ENCODE measurements at regions not wholly inside any gene's neighbourhood (a gene's known extent, or its start where the extent isn't known, plus 50 kb on each side); places are given as distances from the start of the nearest gene placed in this dataset.
A peak's percentile ranks its signal among the peaks of the same experiment; 100 is the strongest.

DNA sequence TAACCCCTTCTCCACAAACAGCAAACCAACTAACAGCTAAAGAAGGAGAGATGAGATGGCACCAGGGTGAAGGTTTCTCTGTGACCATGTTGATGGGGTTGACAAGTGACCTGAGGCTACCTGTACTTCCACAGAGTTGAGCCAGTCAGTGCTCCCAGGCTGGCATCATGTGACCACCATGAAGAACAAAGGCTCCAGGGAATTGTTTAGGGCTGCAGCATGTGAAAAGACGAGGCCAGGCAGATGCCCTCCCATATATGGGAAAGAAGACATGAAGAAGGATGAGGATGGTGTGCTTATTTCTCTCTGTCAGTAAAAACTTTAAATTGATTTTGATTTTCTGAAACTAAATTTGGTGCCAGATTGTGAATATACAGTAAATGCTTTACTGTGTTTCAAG lies 220.6 kb downstream of the OLFM4 start:
- Histone ChIP-seq H3K36me3 (ENCODE audit: insufficient read depth, low read length, poor library complexity, severe bottlenecking) (no peaks in the 10 kb centered on the region), H3K4me3 (ENCODE audit: low read depth, low read length, poor library complexity, severe bottlenecking) (no peak overlapping the region), H3K4me1 (ENCODE audit: insufficient read depth, low read length, poor library complexity, severe bottlenecking) (no peaks in the 10 kb centered on the region), H3K27me3 (replicated peaks; ENCODE audit: insufficient read depth, low read depth, low read length, poor library complexity) (no peaks in the 10 kb centered on the region), H3K9me3 (ENCODE audit: low read depth, low read length, poor library complexity, severe bottlenecking) (no peaks in the 10 kb centered on the region), H3K27ac (ENCODE audit: low read depth, low read length, poor library complexity, severe bottlenecking) (no peak overlapping the region)
- TF ChIP-seq EZH2 (IDR thresholded peaks at IDR 0.05; ENCODE audit: borderline replicate concordance, low read depth, low read length, poor library complexity, severe bottlenecking) = no peak
- TF ChIP-seq, protein P1, sequence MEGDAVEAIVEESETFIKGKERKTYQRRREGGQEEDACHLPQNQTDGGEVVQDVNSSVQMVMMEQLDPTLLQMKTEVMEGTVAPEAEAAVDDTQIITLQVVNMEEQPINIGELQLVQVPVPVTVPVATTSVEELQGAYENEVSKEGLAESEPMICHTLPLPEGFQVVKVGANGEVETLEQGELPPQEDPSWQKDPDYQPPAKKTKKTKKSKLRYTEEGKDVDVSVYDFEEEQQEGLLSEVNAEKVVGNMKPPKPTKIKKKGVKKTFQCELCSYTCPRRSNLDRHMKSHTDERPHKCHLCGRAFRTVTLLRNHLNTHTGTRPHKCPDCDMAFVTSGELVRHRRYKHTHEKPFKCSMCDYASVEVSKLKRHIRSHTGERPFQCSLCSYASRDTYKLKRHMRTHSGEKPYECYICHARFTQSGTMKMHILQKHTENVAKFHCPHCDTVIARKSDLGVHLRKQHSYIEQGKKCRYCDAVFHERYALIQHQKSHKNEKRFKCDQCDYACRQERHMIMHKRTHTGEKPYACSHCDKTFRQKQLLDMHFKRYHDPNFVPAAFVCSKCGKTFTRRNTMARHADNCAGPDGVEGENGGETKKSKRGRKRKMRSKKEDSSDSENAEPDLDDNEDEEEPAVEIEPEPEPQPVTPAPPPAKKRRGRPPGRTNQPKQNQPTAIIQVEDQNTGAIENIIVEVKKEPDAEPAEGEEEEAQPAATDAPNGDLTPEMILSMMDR (conservative IDR thresholded peaks at IDR 0.05; ENCODE audit: low read depth, low read length) = no peak
- CTCF ChIA-PET = no interaction called here
- DNase-seq (ENCODE audit: low spot score) = no peak
- BruUV-seq (replicated peaks) = no TSS peak
- POLR2A ChIA-PET (ENCODE audit: low non-redundant PET) = no interaction called here
- intact Hi-C loops (cut with micrococcal nuclease; ENCODE audit: unreplicated experiment) = no loop called here

DNA sequence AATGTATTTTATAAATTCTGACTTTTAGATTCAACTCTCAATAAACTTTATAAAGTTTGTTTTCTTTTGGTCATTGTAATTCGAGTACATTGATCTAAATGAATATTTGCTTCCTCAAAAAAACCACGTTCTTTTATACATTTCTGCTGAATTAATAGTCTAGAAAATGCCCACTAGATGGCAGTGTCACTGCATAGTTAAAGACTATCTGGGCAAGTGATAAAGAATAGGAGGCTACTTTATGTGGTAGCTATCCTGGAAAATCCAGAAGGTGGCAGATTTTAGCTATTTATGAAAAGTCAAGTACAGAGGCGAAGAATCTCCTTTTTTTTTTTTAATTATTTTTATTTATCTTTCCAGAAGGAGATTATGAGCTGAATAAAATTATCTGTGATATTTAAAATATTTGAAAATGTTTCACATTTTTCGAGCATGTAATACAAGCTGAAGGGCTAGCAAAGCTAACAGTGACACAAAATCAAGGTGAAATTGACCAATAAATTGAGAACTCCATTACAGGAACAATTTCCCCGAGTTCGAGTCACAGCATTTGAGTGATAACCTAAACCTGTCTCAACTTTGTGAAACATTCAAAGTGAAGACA lies 221.8 kb downstream of the OLFM4 start:
- TF ChIP-seq EZH2 (IDR thresholded peaks at IDR 0.05; ENCODE audit: borderline replicate concordance, low read depth, low read length, poor library complexity, severe bottlenecking) = no peak
- TF ChIP-seq, protein P1 (conservative IDR thresholded peaks at IDR 0.05; ENCODE audit: low read depth, low read length) = peak; percentile 94
- ChIA-PET CTCF (interaction anchor here (0.5 to 1.4 kb wide), 12 partner anchors 10 to 1995 kb away, joined by 3 to 17 read pairs (median 5); no protein-coding TSS in a partner anchor), POLR2A (ENCODE audit: low non-redundant PET) (no interaction called here)
- Histone ChIP-seq H3K9me3 (ENCODE audit: low read depth, low read length, poor library complexity, severe bottlenecking) (no peaks in the 10 kb centered on the region), H3K4me3 (ENCODE audit: low read depth, low read length, poor library complexity, severe bottlenecking) (no peak overlapping the region), H3K4me1 (ENCODE audit: insufficient read depth, low read length, poor library complexity, severe bottlenecking) (no peaks in the 10 kb centered on the region), H3K27ac (ENCODE audit: low read depth, low read length, poor library complexity, severe bottlenecking) (no peak overlapping the region), H3K27me3 (replicated peaks; ENCODE audit: insufficient read depth, low read depth, low read length, poor library complexity) (no peaks in the 10 kb centered on the region), H3K36me3 (ENCODE audit: insufficient read depth, low read length, poor library complexity, severe bottlenecking) (no peaks in the 10 kb centered on the region)
- intact Hi-C loops (cut with micrococcal nuclease; ENCODE audit: unreplicated experiment) = loop anchor here (2.0 to 10.0 kb wide), 3 partner anchors 532 to 1994 kb away; no protein-coding TSS in a partner anchor
- DNase-seq (ENCODE audit: low spot score) = peak; percentile 85
- BruUV-seq (replicated peaks) = no TSS peak

DNA sequence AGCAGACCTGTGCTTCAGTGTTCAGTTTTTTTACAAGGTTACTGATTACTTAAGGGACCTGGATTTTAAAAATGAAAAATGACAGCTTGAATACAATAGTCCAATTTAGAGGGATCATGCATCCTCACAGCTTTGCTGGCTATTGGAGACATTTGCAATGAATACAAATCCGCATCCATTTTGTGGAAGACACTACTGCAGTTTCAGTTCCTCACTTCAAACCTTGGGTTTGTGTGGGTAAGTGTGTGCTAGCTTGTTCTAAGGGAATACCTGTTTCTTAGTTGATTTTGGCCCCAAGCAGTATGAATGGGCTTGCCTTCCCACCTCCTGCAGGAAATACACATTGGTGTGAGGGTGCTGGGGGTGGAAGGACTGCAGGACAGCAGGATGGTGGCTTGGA lies 222.4 kb downstream of the OLFM4 start:
- intact Hi-C loops (cut with micrococcal nuclease; ENCODE audit: unreplicated experiment) = loop anchor here (2.0 to 10.0 kb wide), 3 partner anchors 532 to 1994 kb away; no protein-coding TSS in a partner anchor
- CTCF ChIA-PET = interaction anchor here (0.5 to 1.4 kb wide), 10 partner anchors 10 to 1995 kb away, joined by 3 to 17 read pairs (median 5); no protein-coding TSS in a partner anchor
- Histone ChIP-seq H3K27me3 (replicated peaks; ENCODE audit: insufficient read depth, low read depth, low read length, poor library complexity) (no peaks in the 10 kb centered on the region), H3K36me3 (ENCODE audit: insufficient read depth, low read length, poor library complexity, severe bottlenecking) (no peaks in the 10 kb centered on the region), H3K4me1 (ENCODE audit: insufficient read depth, low read length, poor library complexity, severe bottlenecking) (no peaks in the 10 kb centered on the region), H3K4me3 (ENCODE audit: low read depth, low read length, poor library complexity, severe bottlenecking) (no peak overlapping the region), H3K9me3 (ENCODE audit: low read depth, low read length, poor library complexity, severe bottlenecking) (no peaks in the 10 kb centered on the region), H3K27ac (ENCODE audit: low read depth, low read length, poor library complexity, severe bottlenecking) (no peak overlapping the region)
- TF ChIP-seq EZH2 (IDR thresholded peaks at IDR 0.05; ENCODE audit: borderline replicate concordance, low read depth, low read length, poor library complexity, severe bottlenecking) = no peak
- TF ChIP-seq, protein P1 (conservative IDR thresholded peaks at IDR 0.05; ENCODE audit: low read depth, low read length) = no peak
- POLR2A ChIA-PET (ENCODE audit: low non-redundant PET) = no interaction called here
- no TSS peak for BruUV-seq (replicated peaks)
- no peak for DNase-seq (ENCODE audit: low spot score)

Data from A673 (cell line).